ENCODE measurements at regions not wholly inside any gene's neighbourhood (a gene's known extent, or its start where the extent isn't known, plus 50 kb on each side); places are given as distances from the start of the nearest gene placed in this dataset.

GRCh38 chrX:39787999-39788398, 309.8 kb downstream of the BCOR start:
- TF ChIP-seq USF2 (IDR thresholded peaks at IDR 0.05; ENCODE audit: low read depth, low read length) = no peak
- no peak for TF ChIP-seq POLR2A (IDR thresholded peaks at IDR 0.05; ENCODE audit: low read depth, low read length)
- no peak for TF ChIP-seq CTCF (conservative IDR thresholded peaks at IDR 0.05; ENCODE audit: low read depth, low read length)

Measured in IMR-90 (cell line).